ENCODE measurements at regions not wholly inside any gene's neighbourhood (a gene's known extent, or its start where the extent isn't known, plus 50 kb on each side); places are given as distances from the start of the nearest gene placed in this dataset.

DNA sequence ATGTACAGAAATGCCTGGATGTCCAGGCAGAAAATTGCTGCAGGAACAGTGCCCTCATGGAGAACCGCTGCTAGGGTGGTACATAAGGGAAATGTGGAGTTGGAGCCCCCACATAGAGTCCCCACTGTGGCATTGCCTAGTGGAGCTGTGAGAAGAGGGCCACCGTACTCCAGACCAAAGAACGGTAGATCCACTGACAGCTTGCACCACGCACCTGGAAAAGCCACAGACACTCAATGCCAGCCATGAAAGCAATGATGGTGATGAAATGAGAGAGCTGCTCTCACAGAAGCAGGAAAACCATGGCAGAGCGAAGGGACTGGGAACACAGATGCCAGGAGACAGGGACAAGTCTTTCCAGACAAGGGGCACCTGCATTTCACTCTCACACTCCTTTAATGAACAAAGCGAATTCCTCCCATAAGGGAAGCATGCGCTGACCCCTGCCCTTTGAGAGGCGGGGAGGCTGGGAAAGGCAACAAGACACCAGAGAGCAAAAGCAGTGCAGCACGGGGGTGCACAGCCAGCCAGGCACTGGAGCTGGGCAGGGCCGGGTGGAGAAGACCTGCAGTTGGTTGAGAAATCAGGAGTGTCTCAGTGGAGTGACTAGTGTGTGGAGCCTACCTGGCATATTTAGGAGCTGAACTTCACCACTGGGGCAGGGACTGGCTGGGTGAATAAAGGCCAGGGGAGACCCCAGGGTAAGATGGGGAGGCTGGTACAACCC is 1025.2 kb downstream of the TBC1D22A start:
- DNase-seq (ENCODE audit: low read depth): no peak

DNA sequence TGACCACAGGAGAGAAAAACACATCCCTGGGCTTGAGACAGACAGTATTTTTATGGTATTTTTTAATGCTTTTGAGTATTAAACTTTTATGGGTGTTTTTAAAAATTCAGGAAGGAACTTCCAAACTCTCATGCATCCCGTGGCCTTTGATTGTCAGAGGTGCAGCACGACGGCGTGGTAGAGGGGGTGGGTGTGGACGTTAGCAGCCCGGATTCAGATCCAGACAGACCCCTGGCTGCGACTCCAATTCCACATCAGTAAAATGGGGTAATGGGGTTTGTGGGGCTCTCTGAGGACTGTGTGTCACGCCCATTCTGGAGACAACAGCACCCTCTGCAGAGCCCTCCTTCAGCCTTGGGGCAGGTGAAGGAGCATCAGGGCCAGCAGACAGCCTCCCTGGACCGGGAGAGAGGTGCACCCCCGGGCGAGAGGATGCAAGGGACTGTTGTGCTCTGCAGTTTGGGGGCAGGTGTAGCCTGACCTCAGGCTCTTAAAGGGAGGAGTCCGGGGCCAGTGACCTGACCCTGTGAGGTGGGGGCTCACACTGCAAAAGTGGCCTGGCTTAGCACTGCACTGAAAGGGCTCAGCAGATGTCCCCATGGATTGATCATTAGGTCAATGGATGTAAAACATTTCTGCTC is 1024.3 kb downstream of the TBC1D22A start:
- no peak for DNase-seq (ENCODE audit: low read depth)

DNA sequence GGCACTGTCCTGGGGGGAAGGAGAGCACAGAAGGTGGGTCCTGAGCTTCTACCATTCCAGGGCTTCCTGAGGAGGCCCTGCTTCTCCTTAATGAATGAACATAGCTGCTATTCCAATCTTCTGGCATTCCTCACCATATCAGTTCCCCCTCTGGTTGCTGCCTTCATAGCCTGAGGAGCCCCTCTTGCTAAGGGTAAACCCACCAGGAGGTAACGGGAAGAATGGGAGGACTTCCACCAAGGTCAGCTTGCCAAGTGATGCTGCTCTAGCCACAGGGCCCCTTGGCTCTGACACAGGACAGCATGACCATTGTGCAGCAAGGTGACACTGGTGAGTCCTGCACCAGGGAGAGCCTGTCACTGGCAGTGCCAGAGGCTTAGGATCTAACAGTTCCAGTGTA is 1022.5 kb downstream of the TBC1D22A start:
- DNase-seq (ENCODE audit: low read depth): no peak

DNA sequence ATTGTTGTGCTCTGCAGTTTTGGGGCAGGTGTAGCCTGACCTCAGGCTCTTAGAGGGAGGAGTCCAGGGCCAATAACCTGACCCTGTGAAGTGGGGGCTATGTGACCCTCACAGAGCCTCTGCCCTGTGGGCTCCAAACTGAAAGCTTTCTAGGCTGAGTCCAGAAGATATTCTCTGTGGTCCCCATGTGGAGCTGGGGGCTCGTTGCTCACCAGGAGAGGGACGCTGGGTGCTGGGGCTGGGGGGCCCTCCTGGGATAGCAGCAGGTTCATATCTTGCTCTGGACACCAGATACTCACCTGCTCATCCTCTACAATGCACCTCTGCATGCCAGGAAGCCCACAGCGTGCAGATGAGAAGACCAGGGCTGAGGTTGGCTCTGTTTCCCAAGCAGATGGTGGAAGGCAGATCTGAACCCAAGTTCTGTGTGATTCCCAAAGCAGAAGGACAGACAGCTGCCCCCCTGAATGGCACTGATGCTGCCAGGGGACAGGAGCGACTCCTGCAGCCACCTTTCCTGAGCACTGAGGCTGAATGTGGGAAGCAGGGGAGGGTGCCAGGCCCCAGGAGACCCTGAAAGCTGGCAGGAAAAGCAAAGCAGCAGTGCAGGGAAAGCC is 1022.0 kb downstream of the TBC1D22A start:
- no peak for DNase-seq (ENCODE audit: low read depth)

DNA sequence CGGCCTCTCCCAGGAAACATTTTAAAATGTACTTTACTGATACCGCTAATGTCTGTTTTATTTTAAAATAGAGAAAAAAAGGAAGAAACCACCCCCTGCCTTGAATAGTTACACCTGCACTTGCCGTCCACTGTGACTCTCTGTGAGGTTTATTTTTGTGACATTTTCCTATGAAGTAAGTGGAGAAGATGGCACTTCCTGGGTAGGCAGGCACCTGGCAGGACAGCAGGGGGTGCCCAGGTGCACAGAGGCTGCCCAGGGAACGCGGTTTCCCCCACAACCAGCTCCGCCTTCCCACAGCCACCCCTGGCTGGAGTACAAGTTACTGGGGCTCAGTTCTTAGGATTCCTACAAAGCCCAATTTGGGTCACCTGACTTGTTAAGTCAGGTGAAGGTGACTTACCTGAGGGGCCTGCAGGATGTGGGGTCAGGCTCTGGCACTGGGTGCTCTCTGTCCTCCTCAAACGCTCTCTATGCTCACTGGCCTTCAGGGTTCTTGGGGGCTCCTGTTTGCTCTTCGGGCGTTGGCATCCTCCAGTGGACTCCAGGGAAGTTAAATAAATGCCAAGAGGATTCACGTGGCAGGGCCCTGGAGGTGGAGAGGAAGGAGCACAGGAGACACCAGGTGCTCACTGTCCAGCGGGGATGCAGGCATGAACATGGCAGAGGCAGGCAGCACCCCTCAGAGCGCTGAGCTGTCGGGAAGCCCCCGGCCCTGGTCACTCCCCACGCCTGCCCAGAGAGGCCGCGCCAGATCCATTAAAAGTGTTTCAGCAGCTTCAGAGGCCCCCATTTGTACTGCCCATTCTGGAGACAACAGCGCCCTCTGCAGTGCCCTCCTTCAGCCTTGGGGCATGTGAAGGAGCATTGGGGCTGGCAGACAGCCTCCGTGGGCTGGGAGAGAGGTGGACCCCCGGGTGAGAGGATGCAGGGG is 1021.2 kb downstream of the TBC1D22A start:
- no peak for DNase-seq (ENCODE audit: low read depth)

DNA sequence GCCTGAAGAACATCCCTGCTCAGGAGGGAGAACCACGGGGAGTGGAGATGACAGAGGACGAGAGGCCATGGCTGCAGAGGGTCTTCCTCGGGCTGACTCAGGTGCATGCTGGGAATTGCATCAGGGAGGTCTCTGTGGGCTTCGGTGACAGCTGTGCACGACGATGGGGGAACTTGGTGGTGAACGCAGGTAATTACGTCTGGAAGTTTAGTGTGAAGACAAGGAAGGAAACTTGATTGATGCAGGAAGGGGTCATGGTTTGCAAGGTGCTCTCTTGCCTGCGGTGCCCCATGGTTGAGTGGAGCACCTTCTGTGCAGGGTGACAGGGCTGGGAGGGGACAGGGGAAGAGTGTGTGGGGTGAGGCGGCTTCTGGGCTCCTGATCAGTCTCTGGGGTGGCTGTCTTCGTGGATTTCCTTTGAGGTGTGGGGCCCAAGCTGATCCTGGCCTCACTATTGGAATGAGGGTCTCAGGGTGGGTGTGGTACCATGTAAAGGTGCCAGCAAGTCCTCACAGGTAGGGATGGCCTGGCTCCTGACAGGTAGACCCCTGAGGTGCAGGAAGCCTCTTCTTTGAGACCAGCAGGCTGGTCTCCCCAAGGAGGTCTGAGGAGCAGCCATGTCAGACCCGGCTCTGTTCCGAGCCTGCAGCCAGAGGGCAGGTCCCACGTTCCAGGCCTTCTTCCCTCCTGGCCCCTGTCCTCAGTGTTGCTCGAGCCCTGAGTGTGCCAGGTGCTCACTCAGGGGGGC is 1020.1 kb downstream of the TBC1D22A start:
- no peak for DNase-seq (ENCODE audit: low read depth)

DNA sequence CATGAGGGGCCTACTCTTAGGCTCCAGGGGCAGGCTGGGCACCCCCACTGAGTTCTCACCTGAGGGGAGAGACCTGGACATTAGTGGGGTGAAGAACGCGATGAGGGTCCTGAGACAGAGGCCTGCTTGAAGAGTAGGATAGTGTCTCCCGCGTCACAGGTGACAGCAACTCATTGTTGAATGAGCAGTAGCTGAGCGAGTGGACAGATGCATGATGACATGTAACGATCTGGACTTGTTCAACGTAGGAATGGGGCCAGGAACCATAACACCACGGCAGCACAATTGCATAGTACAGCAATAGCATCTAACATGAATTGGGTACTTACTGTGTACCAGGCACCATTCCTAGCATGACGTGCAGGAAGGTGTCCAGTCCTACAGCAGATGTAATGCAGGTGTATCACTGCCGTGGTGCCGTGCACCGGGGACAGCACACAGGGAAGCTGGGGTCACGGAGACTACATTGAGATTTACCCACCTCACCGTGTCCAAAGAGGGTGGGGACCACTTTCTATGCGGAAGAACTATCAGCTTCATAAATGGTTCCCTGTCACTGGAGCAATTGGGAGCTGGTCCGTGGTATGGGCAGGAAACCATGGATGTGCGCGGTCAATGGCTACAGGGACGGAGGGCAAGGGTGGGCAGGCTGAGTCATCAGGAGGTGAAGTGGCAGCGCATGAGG is 1019.1 kb downstream of the TBC1D22A start:
- DNase-seq (ENCODE audit: low read depth): no peak

DNA sequence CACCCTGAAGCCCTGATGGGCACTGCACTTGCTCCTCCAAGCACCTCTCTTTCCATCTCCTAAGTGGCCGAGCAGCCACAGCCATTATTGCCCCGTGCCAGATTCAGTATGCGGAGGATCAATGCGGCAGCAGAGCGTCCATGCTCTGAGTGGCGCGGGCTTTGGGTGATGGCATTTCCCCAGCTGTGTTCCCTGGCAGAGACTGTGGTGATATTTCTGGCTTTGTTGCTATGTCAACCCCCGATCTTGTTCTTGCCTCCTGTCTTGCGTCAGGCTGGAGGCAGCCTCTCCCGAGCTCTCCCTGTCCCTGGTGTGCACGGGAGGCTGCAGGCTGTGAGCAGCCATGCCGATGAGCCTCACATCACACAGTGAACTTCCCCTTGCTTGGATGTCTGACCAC is 1018.6 kb downstream of the TBC1D22A start:
- DNase-seq (ENCODE audit: low read depth): no peak

DNA sequence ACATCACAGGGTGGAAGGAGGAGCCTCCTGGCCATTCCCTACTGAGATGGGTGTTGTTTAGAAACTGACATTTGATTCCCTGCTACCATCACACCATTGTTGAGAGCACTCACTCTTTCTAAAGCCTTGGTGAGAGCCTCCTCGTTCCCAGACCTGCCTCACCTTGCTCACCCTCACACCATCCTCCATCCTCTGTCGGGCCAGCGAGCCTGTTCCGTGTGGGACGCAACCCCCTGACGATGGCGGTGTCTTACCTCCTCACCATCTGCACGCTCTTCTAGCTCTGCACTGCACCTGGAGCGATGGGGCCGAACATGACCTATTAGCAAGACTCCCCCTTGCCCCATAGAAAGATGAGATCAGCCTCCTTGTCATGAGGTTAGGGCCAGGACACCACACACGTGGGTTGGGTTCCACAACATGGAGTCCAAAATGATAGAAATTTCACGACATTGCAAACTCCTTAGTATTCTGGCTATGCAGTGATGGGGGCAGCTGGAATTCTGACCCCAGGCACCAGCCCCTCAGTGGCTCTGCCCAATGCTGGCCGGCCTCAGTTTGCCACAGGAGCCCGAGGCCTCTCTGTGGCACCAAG is 1017.9 kb downstream of the TBC1D22A start:
- no peak for DNase-seq (ENCODE audit: low read depth)

DNA sequence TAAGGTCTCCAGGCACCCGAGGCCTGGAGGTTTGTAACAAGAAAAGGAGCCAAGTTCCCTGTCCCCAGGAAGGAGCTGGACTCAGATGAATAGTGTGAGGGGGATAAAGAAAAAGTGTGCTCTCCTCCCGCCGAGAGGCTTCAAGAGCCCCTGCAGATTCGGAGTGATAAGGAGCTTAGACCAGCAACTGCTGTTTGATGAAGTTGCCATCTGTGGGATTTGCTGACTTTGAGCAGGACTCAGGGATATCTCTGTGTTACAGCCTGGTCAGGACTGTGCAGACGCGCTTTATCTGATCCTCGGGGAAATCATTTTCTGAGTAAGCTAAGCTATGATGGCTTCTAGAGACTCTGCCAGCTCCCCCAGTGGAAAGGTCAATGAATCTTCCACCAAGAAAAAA is 1017.0 kb downstream of the TBC1D22A start:
- no peak for DNase-seq (ENCODE audit: low read depth)

DNA sequence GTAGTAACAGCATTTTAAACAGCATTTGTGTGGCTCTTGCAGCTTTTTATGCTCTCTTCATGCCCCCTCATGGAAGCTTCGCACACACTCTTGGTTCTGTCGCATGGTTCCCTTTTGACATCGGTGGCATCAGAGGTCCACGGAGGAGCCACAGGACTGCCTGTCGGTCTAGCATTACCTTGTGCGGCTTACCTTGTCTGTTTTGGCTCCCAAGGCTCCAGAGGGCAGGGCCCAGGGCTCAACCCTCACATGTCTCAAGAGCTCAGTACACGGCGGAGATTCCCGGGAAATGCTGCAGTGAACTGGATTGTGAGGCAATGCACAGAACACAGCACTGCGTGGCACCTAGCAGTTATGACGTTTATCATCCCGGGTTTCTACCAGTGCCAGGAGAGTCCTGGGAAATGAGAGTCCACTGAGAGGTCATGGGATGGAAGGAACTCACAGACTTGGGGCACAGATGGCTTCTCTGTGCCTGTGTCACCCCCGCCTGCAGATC is 1015.8 kb downstream of the TBC1D22A start:
- no peak for DNase-seq (ENCODE audit: low read depth)

DNA sequence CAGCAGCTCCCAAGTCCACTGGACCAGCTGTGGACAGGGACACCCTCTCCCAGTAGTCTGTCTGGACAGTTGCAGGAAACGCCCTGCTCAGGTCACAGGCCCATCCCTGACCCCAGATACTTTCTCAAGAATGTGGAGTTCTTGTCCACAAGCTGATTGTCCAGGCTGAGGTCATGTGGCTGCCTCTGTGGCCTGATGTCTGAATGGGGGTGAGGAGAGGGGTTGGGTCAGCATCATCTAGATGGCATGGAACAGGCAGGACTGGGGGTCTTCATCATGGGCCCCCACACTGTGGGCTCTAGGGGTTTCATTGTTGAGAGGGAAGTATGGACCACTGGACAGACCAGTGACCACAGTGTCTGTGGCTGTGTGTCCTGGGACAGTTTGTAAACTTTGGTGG is 1015.0 kb downstream of the TBC1D22A start:
- DNase-seq (ENCODE audit: low read depth): no peak

DNA sequence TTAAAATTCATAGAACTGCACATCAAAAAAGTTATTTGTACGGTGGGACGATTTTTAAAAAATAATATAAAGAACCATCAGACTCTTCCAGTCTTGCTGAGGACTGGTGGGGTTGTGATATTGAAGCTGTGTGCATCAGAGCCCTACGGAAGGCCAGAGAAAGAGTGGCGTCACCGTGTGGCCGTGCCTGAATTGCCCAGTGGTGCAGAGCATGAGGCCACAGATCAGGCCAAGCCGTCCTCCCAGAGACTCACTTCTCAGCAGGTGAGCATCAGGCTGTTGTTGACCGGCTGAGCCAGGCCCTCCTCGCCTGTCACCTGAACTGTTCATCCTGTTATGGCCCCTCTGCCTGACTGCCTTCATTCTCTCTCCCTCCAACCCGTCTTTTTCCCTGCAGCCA is 1013.9 kb downstream of the TBC1D22A start:
- DNase-seq (ENCODE audit: low read depth): no peak

DNA sequence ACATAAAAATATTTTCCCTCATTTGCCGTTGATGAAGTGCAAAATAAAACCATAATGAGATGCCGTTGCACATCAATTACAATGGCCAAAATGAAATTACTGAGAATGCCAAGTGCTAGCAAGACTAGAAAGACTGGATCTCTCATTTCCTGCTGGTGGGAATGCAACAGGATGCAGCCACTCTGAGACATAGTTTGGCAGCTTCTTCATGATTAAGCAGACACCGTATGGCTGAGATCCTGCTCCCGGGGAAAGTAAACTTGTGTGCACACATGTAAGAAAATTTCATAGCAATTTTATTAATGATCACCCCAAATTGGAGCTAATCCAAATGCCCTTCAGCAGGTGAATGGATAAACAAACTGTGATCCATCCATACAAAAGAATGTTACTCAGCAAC is 1013.2 kb downstream of the TBC1D22A start:
- DNase-seq (ENCODE audit: low read depth): no peak

DNA sequence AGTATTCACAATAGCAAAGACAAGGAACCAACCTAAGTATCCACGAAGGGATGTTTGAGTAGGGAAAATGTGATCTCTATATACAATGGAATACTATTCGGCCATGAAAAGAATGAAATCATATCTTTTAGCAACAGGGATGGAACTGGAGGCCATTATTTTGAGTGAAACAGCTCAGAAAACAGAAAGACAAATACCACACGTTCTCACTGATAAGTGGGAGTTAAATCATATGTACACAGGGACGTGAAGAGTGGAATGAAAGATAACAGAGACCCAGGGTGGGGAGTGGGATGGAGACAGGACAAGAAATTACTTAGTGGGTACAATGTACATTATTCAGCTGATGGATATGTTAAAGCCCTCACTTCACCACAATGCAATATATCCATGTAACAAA is 1012.7 kb downstream of the TBC1D22A start:
- DNase-seq (ENCODE audit: low read depth): no peak

DNA sequence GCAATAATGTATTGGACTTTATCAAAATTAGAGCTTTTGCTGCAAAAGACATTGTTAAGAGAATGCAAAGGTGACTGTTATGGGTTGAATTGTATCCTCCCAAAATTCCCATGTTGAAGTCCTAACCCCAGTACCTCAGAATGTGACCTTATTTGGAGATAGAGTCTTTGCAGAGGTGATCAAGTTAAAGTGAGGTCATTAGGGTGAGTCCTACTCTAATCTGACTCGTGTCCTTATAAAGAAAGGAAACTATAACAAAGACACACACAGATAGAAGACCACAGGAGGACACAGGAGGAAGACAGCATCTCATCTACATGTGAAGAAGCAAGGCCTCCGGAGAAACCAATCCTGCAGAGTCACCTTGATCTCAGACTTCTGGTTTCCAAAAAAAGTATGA is 1011.2 kb downstream of the TBC1D22A start:
- DNase-seq (ENCODE audit: low read depth): no peak

DNA sequence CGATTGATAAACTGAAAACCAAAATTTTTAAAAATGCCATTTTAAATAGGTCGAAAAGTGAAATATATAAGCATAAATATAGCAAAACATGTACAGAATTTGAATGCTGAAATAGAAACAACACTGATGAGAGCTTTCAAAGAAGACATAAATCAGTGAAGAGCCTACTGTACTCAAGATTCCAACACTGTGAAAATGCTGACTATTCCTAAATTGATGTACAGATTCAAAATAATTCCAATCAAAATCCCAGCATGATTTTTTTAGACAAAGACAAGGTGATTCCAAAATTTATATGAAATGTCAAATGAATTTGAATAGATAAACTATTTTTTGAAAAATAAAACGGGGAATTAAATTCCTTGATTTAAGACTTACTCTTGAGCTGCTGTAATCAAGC is 1010.4 kb downstream of the TBC1D22A start:
- no peak for DNase-seq (ENCODE audit: low read depth)

DNA sequence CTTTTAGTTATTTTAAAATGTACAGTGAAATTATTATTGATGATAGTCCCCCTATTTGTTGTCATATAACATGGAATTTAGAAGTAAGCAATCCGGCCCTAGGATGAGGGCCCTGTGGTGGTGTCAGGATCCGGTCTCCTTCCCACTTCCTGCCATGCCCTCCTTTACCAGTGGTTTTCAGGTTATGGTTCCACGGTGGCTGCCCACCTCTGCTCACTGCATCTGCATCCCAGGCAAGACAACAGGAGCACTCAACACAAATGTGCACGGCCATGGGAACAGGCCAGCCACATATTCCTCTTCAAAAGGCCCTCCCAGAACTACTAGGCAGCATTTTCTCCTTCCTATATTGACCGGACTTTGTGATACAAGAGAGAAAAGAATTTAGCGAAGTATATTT is 1007.2 kb downstream of the TBC1D22A start:
- DNase-seq (ENCODE audit: low read depth): no peak

DNA sequence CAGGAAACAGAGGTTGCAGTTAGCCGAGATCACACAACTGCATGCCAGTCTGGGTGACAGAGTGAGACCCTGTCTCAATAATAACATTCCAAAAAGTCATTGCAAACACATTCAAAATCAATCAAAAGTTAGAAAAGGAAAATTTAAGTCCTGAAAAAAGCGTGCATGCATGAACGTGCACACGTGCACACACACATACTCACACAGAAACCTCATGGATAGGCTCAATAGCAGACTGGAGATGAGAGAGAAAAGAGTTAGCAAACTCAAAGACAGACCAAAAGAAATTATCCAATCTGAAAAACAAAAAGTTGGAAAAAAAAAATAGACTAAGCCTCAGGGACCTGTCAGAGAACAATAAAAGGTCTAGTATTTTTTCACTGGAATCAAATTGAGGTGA is 1005.6 kb downstream of the TBC1D22A start:
- no peak for DNase-seq (ENCODE audit: low read depth)

DNA sequence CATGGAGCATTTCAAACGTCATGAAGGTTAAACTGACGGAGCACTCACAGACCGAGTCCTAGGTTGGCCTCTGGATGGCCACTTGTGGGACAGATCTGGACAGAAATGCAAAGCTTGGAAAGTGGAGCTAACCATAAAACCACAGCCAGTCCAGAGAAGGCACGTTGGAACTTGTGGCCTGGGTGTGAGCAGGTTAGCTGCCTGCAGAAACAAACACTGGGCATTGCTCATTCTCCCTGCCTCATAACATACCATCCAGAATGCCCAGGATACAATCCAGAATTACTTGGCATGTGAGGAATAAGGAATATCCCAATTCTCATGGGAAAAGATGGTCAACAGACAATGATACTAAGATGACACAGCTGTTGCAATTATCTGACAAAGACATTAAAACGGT is 1005.0 kb downstream of the TBC1D22A start:
- DNase-seq (ENCODE audit: low read depth): no peak

DNA sequence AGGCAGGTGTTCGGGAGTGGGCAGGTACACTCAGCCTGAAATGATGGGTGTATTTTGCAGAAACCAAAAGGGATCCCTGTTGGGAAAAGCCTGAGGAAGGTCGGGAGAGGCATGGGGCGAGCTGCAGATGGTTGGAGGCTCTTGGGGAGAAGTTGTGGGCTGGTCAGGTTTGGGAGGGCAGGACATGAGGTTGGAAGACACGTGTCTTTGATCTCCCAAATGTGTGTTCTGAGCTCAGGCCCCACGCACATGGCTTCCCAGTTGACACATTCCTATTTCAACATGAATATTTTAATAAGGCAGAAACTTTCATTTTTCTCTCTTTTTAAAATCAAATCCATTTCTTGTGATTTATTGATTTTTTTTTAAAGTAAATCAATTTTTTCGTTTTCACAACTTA is 1003.3 kb downstream of the TBC1D22A start:
- no peak for DNase-seq (ENCODE audit: low read depth)
